Gastrocnemius medialis (tissue), 4 donors: ENCODE measurements at regions not wholly inside any gene's neighbourhood (a gene's known extent, or its start where the extent isn't known, plus 50 kb on each side); places are given as distances from the start of the nearest gene placed in this dataset.

Source experiments
- ATAC-seq, 2 donors: fragments of 150-250 bp; one replicate each; pipeline ENCODE4 v1.9.1; 2016
- DNase-seq, 2 donors: peaks; one replicate each; pipeline ENCODE4 v3.0.0-alpha.2; 2019
- H3K27ac ChIP-seq, 4 donors: fragments of 200-600 bp; sonication (generic); 1 replicate in 1 of 4; 2 replicates in 3 of 4; pipeline ENCODE4 v1.5.1; 2016 to 2018; ENCODE audit warnings: mild to moderate bottlenecking in 2 of 4, moderate library complexity in 1 of 4
- H3K27me3 ChIP-seq, 3 donors: fragments of 200-600 bp; sonication (generic) in 2 of 3; 1 replicate in 1 of 3; 2 replicates in 2 of 3; pipeline versions ENCODE4 v1.5.1 to v1.6.0; 2016 to 2019; ENCODE audit warnings: mild to moderate bottlenecking in 1 of 3, moderate library complexity in 1 of 3
- H3K36me3 ChIP-seq, 2 donors: fragments of 200-600 bp; sonication (generic) in 1 of 2; one replicate each; pipeline ENCODE4 v1.5.1; 2017 to 2018
- H3K4me1 ChIP-seq, 2 donors: fragments of 200-600 bp; sonication (generic) in 1 of 2; one replicate each; pipeline ENCODE4 v1.5.1; 2016 to 2017; ENCODE audit warnings: mild to moderate bottlenecking in 2 of 2
- H3K4me3 ChIP-seq, 4 donors: fragments of 200-600 bp; sonication (generic) in 3 of 4; 1 replicate in 1 of 4; 2 replicates in 3 of 4; pipeline ENCODE4 v1.5.1; 2016 to 2019; ENCODE audit warnings: mild to moderate bottlenecking in 2 of 4
- H3K9me3 ChIP-seq, 3 donors: fragments of 200-600 bp; sonication (generic) in 2 of 3; 1 replicate in 1 of 3; 2 replicates in 2 of 3; pipeline ENCODE4 v1.5.1; 2016 to 2019
- CTCF ChIP-seq, 5 experiments: fragments of 450-650 bp in 3 of 5; fragments of 200-600 bp in 2 of 5; sonication (generic) in 2 of 5; IDR thresholded peaks in 4 of 5; conservative IDR thresholded peaks in 1 of 5; 1 replicate in 4 of 5; 2 replicates in 1 of 5; pipeline ENCODE4 v1.5.1; 2016 to 2019; ENCODE audit warnings: antibody characterized with exemption in 5 of 5, mild to moderate bottlenecking in 3 of 5, moderate library complexity in 3 of 5
- POLR2A ChIP-seq, 2 donors: fragments of 450-650 bp; IDR thresholded peaks; one replicate each; pipeline ENCODE4 v1.6.1; 2017; ENCODE audit warnings: antibody characterized with exemption in 2 of 2, mild to moderate bottlenecking in 2 of 2, moderate library complexity in 2 of 2
- in situ Hi-C, 4 donors: fragments of 200-750 bp; cut with MboI; loops; one replicate each; pipeline versions ENCODE4 v1.15.0 to v1.8.0; 2017; ENCODE audit warnings: low sequenced_read_pairs in 4 of 4
- intact Hi-C: fragments of 100-400 bp; cut with DNase I; formaldehyde crosslinking; loops from one replicate; pipeline ENCODE4 v1.15.1; 2023; ENCODE audit warnings: low total_unique reads

DNA sequence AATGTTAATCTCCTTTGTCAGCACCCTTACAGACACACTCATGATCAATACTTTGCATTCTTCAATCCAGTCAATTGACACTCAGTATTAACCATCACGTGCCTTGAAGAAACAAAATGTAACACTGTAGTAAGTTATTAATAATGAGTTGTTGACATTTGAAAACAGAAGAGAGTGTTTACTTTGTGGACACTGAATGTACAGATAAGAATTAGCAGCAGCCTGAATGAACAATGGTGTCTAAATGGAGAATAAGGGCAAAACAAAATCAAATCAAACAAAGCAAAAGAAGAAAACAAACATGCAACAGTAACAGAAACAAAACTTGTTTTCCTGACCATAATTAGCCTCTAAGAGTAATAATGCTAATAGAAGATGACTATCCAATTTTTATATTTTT, 1191.1 kb upstream of the MIR17HG start:
- H3K4me1 ChIP-seq, result no peaks in the 10 kb centered on the region
- DNase-seq (no peak), ATAC-seq (no peak)
- no peaks in the 10 kb centered on the region for H3K36me3 ChIP-seq
- H3K9me3 ChIP-seq, result no peaks in the 10 kb centered on the region
- TF ChIP-seq POLR2A (IDR thresholded peaks at IDR 0.05), result no peak
- TF ChIP-seq CTCF (IDR thresholded peaks at IDR 0.05 in 4 of 5, conservative IDR thresholded peaks at IDR 0.05 in 1 of 5), result no peak
- in situ Hi-C loops (no loop called here), intact Hi-C loops (no loop called here)
- H3K4me3 ChIP-seq, result no peak overlapping the region
- H3K27ac ChIP-seq, result no peak overlapping the region
- H3K27me3 ChIP-seq, result no peaks in the 10 kb centered on the region

DNA sequence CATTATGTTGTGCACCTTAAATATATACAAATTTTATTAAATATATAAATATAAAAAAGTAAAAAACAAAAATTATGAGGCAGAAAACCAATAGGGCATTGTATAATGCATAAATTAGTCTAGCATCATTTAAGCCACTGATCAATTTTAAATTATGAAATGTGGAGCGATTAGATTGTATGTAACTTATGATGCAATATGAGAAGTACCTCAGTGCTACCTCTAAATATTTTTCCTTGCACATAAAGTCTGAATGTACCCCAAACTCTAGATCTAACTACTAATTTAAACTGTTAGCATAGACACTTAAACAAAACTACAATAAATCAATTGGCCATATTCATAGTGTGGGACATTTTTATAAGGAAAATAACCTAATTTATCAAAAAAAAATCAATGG, 1178.5 kb upstream of the MIR17HG start:
- H3K27ac ChIP-seq, result no peak overlapping the region
- intact Hi-C loops, result no loop called here
- TF ChIP-seq CTCF (IDR thresholded peaks at IDR 0.05 in 4 of 5, conservative IDR thresholded peaks at IDR 0.05 in 1 of 5), result no peak
- no peak for TF ChIP-seq POLR2A (IDR thresholded peaks at IDR 0.05)
- H3K27me3 ChIP-seq, result no peaks in the 10 kb centered on the region
- no peaks in the 10 kb centered on the region for H3K4me1 ChIP-seq
- no peaks in the 10 kb centered on the region for H3K9me3 ChIP-seq
- no peaks in the 10 kb centered on the region for H3K36me3 ChIP-seq
- ATAC-seq (no peak), DNase-seq (no peak)
- in situ Hi-C loops, result no loop called here
- H3K4me3 ChIP-seq, result no peak overlapping the region

DNA sequence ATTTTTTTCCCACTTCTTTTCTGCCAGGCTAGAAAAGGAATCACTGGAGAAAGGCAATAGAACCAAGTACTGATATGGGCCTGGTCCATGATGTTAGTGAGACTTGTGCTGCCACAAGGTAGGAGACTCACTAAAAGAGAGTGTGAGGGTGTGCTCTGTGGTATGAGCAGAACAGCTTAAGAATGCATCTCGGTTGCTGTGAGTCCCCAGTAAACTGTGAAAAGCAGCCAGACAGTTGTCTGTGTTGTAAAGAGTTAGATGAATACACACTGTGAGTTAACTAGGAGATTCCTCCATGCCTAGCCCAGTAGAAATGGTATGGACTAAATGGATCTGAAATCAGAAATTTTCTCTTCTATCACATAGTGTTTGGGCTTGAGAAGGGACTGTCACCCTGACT, 1177.3 kb upstream of the MIR17HG start:
- intact Hi-C loops, result no loop called here

GRCh38 chr13:90171649-90172048, 1175.8 kb upstream of the MIR17HG start:
- TF ChIP-seq POLR2A (IDR thresholded peaks at IDR 0.05) (no peak), CTCF (IDR thresholded peaks at IDR 0.05 in 4 of 5, conservative IDR thresholded peaks at IDR 0.05 in 1 of 5) (no peak)
- H3K27me3 ChIP-seq, result no peaks in the 10 kb centered on the region
- no peak overlapping the region for H3K27ac ChIP-seq
- H3K4me1 ChIP-seq, result no peaks in the 10 kb centered on the region
- DNase-seq (no peak), ATAC-seq (no peak)
- no peaks in the 10 kb centered on the region for H3K9me3 ChIP-seq
- intact Hi-C loops, result no loop called here
- H3K36me3 ChIP-seq, result no peaks in the 10 kb centered on the region
- in situ Hi-C loops, result no loop called here
- no peak overlapping the region for H3K4me3 ChIP-seq

More for the DNA sequence above, 1177.3 kb upstream of the MIR17HG start:
- no peak overlapping the region for H3K4me3 ChIP-seq
- in situ Hi-C loops, result no loop called here
- DNase-seq (no peak), ATAC-seq (no peak)
- no peaks in the 10 kb centered on the region for H3K4me1 ChIP-seq
- H3K27me3 ChIP-seq, result no peaks in the 10 kb centered on the region
- TF ChIP-seq POLR2A (IDR thresholded peaks at IDR 0.05), result no peak
- no peak for TF ChIP-seq CTCF (IDR thresholded peaks at IDR 0.05 in 4 of 5, conservative IDR thresholded peaks at IDR 0.05 in 1 of 5)
- no peaks in the 10 kb centered on the region for H3K36me3 ChIP-seq
- H3K27ac ChIP-seq, result no peak overlapping the region
- H3K9me3 ChIP-seq, result no peaks in the 10 kb centered on the region

DNA sequence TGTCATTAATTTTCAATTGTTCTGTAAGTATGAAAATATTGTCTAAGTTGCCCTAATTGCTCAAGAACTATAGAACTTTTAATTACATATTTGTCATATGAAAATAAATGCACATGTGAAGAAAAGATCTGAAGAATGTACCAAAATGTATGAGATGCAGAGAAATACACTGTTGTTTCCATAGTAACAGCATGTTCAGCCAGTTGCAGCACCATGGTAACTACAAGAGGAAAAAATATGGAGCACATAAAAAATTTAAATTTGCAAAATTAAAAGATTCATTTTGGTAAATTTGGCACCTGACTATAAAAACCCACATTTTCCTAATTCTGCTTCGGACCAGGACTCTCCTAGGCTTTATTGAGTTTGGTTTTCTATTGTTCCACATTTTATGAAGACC, 1170.0 kb upstream of the MIR17HG start:
- no peaks in the 10 kb centered on the region for H3K27me3 ChIP-seq
- no peaks in the 10 kb centered on the region for H3K4me1 ChIP-seq
- ATAC-seq, result no peak
- no peak overlapping the region for H3K4me3 ChIP-seq
- no peak overlapping the region for H3K27ac ChIP-seq
- H3K9me3 ChIP-seq, result no peaks in the 10 kb centered on the region
- TF ChIP-seq CTCF (IDR thresholded peaks at IDR 0.05 in 4 of 5, conservative IDR thresholded peaks at IDR 0.05 in 1 of 5), result no peak
- no peak for TF ChIP-seq POLR2A (IDR thresholded peaks at IDR 0.05)
- in situ Hi-C loops (no loop called here), intact Hi-C loops (no loop called here)
- DNase-seq, result no peak
- no peaks in the 10 kb centered on the region for H3K36me3 ChIP-seq
